NCI-H526 treated with DMSO at 0.1 percent for 48 hours (cell line): ENCODE measurements at regions not wholly inside any gene's neighbourhood (a gene's known extent, or its start where the extent isn't known, plus 50 kb on each side); places are given as distances from the start of the nearest gene placed in this dataset.

Experiments used
- DNase-seq: peaks from one replicate; lab custom pipeline; 2025; lab: John Stamatoyannopoulos, UW

DNA sequence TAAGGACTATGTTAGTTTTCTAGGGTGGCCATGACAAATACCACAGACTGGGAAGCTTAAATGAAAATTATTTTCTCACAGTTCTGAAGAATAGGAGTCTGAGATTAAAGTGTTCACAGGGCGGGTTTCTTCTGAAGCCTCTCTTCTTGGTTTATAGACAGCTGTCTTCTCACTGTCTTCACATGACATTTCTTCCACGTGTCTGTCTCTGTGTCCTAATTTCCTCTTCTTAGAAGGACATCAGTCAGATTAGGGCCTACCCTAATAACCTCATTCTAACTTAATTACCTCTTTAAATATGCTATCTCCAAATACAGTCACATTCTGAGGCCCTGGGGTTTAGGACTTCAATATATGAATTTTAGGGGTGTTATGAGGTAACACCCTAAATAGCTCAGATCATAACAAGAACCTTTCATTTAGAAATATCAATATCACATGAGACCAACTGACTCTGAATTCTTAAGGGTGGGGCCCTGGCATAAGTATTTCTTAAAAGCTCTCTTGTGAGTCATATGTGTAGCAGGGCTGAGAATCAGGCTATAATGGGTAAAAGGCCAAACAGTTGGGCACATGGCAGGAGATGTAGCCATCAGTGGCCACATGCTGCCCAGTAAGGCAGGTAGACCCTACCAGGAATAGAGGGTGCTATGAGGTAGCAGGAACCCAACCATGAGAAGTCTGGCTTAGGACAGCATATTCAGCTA lies 62.0 kb upstream of the TENT5A start:
- DNase-seq, result no peak

DNA sequence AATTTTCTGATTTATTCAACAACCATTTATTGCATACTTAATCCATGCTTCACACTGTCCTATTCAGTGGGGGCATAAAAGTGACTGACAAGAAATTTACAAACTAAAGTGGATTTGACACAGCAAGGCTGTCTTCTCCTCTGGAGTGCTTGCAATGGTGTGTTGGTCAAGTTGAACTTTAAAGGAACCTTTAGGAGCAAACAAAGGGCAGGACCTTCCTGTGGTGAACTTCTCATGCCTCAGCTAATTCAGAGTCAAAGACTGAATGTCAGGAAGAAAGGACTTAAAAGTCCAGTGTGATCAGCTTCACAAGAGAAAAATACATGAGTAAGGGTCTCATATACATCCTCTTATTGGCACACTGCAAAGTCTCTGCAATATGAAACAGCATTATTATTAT lies 60.8 kb upstream of the TENT5A start:
- no peak for DNase-seq

DNA sequence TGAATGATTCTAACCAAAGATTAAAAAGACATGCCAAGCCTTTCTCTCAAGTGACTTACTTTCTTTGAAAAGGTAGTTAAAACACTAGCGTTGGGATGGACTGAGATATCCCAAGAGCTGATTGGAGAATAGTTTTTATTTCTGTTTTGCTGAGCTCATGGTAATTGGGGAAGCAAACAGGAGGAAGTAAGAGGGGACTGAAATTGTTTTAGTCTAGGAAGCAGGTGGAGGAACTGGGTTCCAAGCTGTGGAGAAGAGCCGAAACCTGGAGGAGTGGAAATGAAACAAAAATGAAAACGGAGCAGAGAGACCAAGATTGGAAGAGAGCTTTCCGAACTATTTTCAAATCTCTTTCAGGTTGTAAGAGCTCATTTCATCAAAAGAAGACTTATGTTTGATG lies 59.9 kb upstream of the TENT5A start:
- no peak for DNase-seq

DNA sequence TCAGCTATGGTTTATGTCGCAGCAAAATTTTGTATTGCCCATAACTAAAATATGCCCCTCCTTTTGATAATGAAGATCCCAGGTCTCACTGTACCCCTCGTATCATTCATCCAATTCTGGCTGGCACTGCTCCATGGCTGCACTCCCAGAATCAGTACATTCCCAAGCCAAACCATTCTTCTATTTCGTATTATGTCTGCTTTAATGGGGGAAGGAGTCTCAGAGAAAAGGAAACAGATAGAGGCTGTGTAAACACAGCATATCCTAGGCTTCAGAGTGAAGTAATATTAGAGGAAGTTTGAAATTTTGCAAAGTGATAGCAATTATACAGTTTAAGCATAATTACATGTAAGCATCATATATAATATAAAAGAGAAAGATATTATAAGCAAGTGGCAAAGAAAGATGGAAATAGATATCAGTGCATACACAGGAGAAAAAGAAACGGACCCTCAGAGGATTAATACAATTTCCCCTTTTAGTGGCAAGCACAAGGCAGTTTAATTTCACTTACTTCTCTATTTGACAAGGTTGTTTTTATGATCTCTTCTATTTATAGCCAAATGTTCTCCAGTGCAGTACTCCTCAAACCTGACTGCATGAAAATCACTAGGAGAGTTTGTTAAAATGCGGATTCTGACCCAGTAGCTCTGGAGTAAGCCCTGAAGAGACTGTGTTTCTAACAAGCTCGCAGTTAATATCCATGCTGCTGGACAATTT lies 56.5 kb upstream of the TENT5A start:
- DNase-seq, result no peak

DNA sequence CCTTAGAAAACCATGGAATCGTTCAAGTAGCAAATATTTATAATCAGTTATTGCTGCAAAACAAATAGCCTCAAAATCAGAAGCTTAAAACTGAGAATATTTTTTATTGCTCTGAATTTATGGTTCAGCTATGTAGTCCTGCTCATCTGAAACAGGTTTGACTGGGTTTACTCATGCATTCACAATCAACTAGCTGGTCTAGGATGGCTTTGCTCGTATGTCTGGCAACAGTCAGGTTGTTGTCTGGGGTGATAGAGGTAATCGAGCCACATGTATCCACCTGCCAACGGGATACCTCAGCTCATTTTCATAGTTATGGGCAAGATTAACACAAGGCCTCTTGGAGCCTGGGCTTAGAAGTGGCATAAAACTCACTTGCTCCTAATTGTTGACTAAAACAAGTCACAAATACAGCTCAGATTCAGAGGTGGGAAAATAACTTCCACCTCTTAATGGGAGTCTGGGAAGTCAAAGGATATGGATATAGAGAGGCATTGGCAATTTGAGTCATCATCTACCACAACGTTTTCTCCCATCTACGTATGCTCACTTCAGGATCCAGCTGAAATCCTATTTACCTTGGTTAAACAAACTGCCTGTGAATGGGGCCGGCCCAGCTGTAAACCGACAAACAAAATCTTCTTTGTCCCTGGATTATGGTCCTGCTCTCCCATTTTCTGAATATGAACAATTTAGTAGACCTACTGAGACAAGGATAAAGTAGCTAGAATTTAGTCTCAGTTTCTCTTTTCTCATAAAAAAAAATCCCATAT lies 54.5 kb upstream of the TENT5A start:
- peak; percentile 98 for DNase-seq

DNA sequence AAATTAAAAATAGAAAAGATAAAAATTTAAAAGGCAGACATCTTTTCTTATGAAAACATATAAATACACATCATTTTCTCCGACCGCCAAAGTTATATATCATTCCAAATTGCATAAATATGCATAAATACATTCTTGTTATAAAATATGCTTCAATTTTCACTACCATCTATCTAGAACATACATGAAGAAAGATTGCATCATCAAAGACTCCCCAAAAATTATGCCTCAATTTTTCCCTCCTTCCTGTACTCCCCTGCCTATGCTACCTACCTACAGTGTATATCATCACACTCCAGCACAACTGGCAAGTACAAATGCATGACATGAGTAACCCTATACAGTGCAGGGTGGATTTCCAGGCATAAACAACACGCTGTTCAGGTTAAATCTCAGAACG lies 49.9 kb upstream of the TENT5A start:
- DNase-seq, result no peak
